ENCODE measurements at regions not wholly inside any gene's neighbourhood (a gene's known extent, or its start where the extent isn't known, plus 50 kb on each side); places are given as distances from the start of the nearest gene placed in this dataset.

DNA sequence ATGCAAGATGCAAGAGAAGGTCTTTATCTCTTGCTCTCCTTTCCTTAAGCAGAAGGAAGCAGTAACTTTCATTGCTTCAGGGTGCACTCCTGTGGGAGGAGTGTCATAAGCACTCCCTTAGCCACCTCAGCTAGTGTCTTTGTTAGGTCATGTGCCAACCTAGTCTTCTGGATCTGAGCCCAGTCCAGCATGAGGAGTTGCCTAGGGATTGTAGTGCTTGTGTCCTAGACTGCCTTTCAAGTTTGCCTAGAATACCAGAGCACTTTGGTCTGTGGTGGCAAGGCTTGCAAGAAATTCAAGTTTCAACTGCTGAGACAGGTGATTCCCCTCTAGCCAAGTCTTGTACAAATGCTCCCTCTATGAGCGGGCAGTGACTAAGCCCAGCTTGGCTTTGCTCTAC, 633.6 kb downstream of the ZNF385D start (continued):
- TF ChIP-seq, protein P1, sequence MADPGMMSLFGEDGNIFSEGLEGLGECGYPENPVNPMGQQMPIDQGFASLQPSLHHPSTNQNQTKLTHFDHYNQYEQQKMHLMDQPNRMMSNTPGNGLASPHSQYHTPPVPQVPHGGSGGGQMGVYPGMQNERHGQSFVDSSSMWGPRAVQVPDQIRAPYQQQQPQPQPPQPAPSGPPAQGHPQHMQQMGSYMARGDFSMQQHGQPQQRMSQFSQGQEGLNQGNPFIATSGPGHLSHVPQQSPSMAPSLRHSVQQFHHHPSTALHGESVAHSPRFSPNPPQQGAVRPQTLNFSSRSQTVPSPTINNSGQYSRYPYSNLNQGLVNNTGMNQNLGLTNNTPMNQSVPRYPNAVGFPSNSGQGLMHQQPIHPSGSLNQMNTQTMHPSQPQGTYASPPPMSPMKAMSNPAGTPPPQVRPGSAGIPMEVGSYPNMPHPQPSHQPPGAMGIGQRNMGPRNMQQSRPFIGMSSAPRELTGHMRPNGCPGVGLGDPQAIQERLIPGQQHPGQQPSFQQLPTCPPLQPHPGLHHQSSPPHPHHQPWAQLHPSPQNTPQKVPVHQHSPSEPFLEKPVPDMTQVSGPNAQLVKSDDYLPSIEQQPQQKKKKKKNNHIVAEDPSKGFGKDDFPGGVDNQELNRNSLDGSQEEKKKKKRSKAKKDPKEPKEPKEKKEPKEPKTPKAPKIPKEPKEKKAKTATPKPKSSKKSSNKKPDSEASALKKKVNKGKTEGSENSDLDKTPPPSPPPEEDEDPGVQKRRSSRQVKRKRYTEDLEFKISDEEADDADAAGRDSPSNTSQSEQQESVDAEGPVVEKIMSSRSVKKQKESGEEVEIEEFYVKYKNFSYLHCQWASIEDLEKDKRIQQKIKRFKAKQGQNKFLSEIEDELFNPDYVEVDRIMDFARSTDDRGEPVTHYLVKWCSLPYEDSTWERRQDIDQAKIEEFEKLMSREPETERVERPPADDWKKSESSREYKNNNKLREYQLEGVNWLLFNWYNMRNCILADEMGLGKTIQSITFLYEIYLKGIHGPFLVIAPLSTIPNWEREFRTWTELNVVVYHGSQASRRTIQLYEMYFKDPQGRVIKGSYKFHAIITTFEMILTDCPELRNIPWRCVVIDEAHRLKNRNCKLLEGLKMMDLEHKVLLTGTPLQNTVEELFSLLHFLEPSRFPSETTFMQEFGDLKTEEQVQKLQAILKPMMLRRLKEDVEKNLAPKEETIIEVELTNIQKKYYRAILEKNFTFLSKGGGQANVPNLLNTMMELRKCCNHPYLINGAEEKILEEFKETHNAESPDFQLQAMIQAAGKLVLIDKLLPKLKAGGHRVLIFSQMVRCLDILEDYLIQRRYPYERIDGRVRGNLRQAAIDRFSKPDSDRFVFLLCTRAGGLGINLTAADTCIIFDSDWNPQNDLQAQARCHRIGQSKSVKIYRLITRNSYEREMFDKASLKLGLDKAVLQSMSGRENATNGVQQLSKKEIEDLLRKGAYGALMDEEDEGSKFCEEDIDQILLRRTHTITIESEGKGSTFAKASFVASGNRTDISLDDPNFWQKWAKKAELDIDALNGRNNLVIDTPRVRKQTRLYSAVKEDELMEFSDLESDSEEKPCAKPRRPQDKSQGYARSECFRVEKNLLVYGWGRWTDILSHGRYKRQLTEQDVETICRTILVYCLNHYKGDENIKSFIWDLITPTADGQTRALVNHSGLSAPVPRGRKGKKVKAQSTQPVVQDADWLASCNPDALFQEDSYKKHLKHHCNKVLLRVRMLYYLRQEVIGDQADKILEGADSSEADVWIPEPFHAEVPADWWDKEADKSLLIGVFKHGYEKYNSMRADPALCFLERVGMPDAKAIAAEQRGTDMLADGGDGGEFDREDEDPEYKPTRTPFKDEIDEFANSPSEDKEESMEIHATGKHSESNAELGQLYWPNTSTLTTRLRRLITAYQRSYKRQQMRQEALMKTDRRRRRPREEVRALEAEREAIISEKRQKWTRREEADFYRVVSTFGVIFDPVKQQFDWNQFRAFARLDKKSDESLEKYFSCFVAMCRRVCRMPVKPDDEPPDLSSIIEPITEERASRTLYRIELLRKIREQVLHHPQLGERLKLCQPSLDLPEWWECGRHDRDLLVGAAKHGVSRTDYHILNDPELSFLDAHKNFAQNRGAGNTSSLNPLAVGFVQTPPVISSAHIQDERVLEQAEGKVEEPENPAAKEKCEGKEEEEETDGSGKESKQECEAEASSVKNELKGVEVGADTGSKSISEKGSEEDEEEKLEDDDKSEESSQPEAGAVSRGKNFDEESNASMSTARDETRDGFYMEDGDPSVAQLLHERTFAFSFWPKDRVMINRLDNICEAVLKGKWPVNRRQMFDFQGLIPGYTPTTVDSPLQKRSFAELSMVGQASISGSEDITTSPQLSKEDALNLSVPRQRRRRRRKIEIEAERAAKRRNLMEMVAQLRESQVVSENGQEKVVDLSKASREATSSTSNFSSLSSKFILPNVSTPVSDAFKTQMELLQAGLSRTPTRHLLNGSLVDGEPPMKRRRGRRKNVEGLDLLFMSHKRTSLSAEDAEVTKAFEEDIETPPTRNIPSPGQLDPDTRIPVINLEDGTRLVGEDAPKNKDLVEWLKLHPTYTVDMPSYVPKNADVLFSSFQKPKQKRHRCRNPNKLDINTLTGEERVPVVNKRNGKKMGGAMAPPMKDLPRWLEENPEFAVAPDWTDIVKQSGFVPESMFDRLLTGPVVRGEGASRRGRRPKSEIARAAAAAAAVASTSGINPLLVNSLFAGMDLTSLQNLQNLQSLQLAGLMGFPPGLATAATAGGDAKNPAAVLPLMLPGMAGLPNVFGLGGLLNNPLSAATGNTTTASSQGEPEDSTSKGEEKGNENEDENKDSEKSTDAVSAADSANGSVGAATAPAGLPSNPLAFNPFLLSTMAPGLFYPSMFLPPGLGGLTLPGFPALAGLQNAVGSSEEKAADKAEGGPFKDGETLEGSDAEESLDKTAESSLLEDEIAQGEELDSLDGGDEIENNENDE (IDR thresholded peaks at IDR 0.05; ENCODE audit: insufficient replicate concordance, low read length), result no peak
- no peak for TF ChIP-seq TCF12 (IDR thresholded peaks at IDR 0.05; ENCODE audit: low read depth, low read length)
- TF ChIP-seq KDM1A (IDR thresholded peaks at IDR 0.05; ENCODE audit: borderline replicate concordance, low read length), result no peak
- no peak for TF ChIP-seq HDAC6 (IDR thresholded peaks at IDR 0.05; ENCODE audit: low read depth, low read length)
- no peak for TF ChIP-seq SRF (IDR thresholded peaks at IDR 0.05; ENCODE audit: low read depth, low read length)
- no peak for TF ChIP-seq RFX5 (IDR thresholded peaks at IDR 0.05; ENCODE audit: borderline replicate concordance, low read depth, low read length)
- no peak for TF ChIP-seq EP300 (IDR thresholded peaks at IDR 0.05; ENCODE audit: borderline replicate concordance in 1 of 2, low read depth in 2 of 2, low read length in 2 of 2)
- TF ChIP-seq RXRA (IDR thresholded peaks at IDR 0.05; ENCODE audit: insufficient read depth, low read depth, low read length), result no peak
